ENCODE measurements at regions not wholly inside any gene's neighbourhood (a gene's known extent, or its start where the extent isn't known, plus 50 kb on each side); places are given as distances from the start of the nearest gene placed in this dataset.
A peak's percentile ranks its signal among the peaks of the same experiment; 100 is the strongest.

DNA sequence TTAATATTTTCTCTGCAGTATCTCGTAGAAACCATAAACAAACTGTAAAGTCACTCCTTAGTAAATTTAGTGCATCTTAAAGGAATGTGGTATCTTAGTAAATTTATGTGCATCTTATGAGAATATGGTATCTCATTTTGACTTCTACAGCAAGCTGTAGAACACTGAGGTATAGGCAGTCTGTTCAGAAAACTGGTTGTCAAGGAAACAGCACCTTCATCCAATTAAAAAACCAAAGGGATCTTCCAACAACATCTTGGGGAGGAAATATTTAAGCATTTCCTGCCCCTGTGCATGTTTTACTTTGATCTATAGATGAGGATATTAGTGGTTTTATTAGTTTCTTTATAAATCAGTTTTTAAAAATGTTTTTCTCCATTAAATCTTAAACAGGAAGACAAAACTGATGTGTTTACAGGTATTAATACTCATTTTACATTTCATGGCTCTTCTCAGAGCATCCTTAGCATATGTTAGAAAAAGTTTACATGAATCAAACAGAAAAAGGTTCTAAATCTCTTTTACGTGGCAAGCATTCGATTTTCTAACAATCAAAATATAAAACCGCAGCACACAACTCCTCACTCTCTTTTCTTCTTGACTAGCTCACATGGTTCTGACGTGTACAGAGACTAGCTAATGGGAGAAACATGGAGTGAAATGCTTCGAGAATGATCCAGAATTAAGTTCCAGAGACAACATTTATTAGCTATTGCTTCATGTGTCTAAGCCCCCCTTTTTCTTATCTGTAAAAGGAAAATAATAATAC lies 668.8 kb downstream of the PTPRC start:
- H3K27me3 ChIP-seq (replicated peaks; ENCODE audit: control insufficient read depth, insufficient read depth, low read length): no peaks in the 10 kb centered on the region
- TF ChIP-seq CTCF (IDR thresholded peaks at IDR 0.05; ENCODE audit: insufficient read depth, low read length, poor library complexity, severe bottlenecking): no peak
- H3K4me3 ChIP-seq (replicated peaks; ENCODE audit: low read depth, low read length): no peak overlapping the region
- H3K36me3 ChIP-seq (ENCODE audit: control insufficient read depth, insufficient read depth, low read length): no peaks in the 10 kb centered on the region
- peak; percentile 13 for DNase-seq (ENCODE audit: extremely low read depth, insufficient read length)

GRCh38 chr1:199308349-199308846 lies 669.6 kb downstream of the PTPRC start:
- no peak for TF ChIP-seq CTCF (IDR thresholded peaks at IDR 0.05; ENCODE audit: insufficient read depth, low read length, poor library complexity, severe bottlenecking)
- DNase-seq (ENCODE audit: extremely low read depth, insufficient read length): peak; percentile 56
- Histone ChIP-seq H3K27me3 (replicated peaks; ENCODE audit: control insufficient read depth, insufficient read depth, low read length) (no peaks in the 10 kb centered on the region), H3K4me3 (replicated peaks; ENCODE audit: low read depth, low read length) (no peak overlapping the region), H3K36me3 (ENCODE audit: control insufficient read depth, insufficient read depth, low read length) (no peaks in the 10 kb centered on the region)

DNA sequence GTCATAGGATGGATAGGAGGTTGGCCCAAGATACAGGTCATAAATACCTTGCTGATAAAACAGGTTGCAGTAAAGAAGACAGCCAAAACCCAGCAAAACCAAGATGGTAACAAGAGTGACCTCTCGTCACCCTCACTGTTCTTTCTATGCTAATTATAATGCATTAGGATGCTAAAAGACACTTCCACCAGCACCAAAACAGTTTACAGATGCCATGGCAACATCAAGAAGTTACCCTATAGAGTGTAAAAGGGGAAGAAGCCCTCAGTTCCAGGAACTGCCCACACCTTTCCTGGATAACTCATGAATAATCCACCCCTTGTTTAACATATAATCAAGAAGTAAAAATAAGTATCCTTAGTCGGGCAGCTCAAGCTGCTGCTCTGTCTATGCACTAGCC lies 671.9 kb downstream of the PTPRC start:
- Histone ChIP-seq H3K27me3 (replicated peaks; ENCODE audit: control insufficient read depth, insufficient read depth, low read length) (no peaks in the 10 kb centered on the region), H3K36me3 (ENCODE audit: control insufficient read depth, insufficient read depth, low read length) (no peaks in the 10 kb centered on the region), H3K4me3 (replicated peaks; ENCODE audit: low read depth, low read length) (no peak overlapping the region)
- no peak for DNase-seq (ENCODE audit: extremely low read depth, insufficient read length)
- TF ChIP-seq CTCF (IDR thresholded peaks at IDR 0.05; ENCODE audit: insufficient read depth, low read length, poor library complexity, severe bottlenecking): no peak

DNA sequence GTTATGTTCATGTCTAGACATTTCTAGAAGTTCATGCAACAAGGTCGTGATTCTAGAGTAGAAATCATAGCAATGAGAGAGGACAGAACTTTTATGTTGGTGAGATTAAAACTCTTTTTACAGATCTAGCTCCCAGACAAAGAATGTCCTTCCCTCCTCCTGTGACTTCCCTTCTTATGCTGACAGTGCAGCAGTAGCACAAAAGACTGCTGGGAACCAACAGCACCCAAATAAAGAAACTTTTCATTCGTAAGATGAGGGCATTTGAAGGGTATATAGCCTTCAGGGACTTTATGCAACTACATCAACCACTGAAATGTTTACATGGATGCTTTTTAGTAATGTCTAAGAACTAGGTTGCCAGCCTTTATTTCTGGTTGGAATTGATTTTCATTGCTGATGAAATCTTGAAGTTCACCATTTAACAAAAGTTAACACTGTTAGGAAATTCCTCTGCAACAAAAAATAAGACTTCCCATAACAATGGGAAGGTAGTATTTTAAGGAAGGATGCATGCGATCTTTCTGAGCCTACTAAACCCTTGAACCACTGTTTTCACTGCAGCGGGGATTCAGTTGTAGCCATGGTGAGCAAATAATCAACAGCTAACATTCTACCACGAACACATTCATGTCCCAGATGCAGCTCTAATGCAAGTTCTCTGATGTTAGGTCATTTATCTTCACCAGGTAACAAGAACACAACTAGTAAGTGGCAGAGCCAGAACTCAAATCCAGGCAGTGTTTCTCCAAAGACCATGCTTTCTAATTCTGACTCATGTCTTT lies 672.8 kb downstream of the PTPRC start:
- peak; percentile 6 for DNase-seq (ENCODE audit: extremely low read depth, insufficient read length)
- Histone ChIP-seq H3K36me3 (ENCODE audit: control insufficient read depth, insufficient read depth, low read length) (no peaks in the 10 kb centered on the region), H3K4me3 (replicated peaks; ENCODE audit: low read depth, low read length) (no peak overlapping the region), H3K27me3 (replicated peaks; ENCODE audit: control insufficient read depth, insufficient read depth, low read length) (no peaks in the 10 kb centered on the region)
- TF ChIP-seq CTCF (IDR thresholded peaks at IDR 0.05; ENCODE audit: insufficient read depth, low read length, poor library complexity, severe bottlenecking): no peak

GRCh38 chr1:199312626-199313025 lies 673.8 kb downstream of the PTPRC start:
- Histone ChIP-seq H3K4me3 (replicated peaks; ENCODE audit: low read depth, low read length) (no peak overlapping the region), H3K36me3 (ENCODE audit: control insufficient read depth, insufficient read depth, low read length) (no peaks in the 10 kb centered on the region), H3K27me3 (replicated peaks; ENCODE audit: control insufficient read depth, insufficient read depth, low read length) (no peaks in the 10 kb centered on the region)
- TF ChIP-seq CTCF (IDR thresholded peaks at IDR 0.05; ENCODE audit: insufficient read depth, low read length, poor library complexity, severe bottlenecking): no peak
- no peak for DNase-seq (ENCODE audit: extremely low read depth, insufficient read length)

All from GM06990 (cell line).